HL-60 (cell line): ENCODE measurements at regions not wholly inside any gene's neighbourhood (a gene's known extent, or its start where the extent isn't known, plus 50 kb on each side); places are given as distances from the start of the nearest gene placed in this dataset.

Source experiments
- CTCF ChIP-seq: IDR thresholded peaks from one replicate; pipeline ENCODE4 v1.5.1; 2011; ENCODE audit warnings: low read length, control low read depth, inconsistent platforms; ENCODE audit not compliant: insufficient read depth
- POLR2AphosphoS5 ChIP-seq: IDR thresholded peaks from 2 replicates; pipeline ENCODE4 v1.6.1; 2012; ENCODE audit warnings: low read depth
- REST ChIP-seq: IDR thresholded peaks from 2 replicates; pipeline ENCODE4 v1.6.1; 2012; ENCODE audit warnings: low read depth; ENCODE audit not compliant: insufficient replicate concordance
- SPI1 ChIP-seq: IDR thresholded peaks from 2 replicates; pipeline ENCODE4 v1.6.1; 2012; ENCODE audit warnings: low read depth, mild to moderate bottlenecking, borderline replicate concordance

GRCh38 chr4:63786171-63786570 is 623.1 kb downstream of the TECRL start:
- TF ChIP-seq POLR2AphosphoS5, result no peak
- no peak for TF ChIP-seq REST
- TF ChIP-seq CTCF, result no peak
- no peak for TF ChIP-seq SPI1
